ENCODE measurements at regions not wholly inside any gene's neighbourhood (a gene's known extent, or its start where the extent isn't known, plus 50 kb on each side); places are given as distances from the start of the nearest gene placed in this dataset.
"Not testable (repeated sequence)": the region's sequence is repeated elsewhere in the genome, so short reads cannot be mapped to it uniquely, and the experiment has no call there.

GRCh38 chr3:195988764-195989163 is 80.4 kb upstream of the TNK2 start:
- H3K36me3 ChIP-seq; intact Hi-C loops (cut with DNase I); H3K27me3 ChIP-seq; FAIRE-seq; DNase-seq; H3K27ac ChIP-seq; ATAC-seq; H3K4me1 ChIP-seq; H3K9me3 ChIP-seq; H3K4me3 ChIP-seq: not testable (repeated sequence)
- 64 to 69% methylated on average over 7 of the region's 7 CpGs for WGBS, 2 donors

- FAIRE-seq; ATAC-seq; DNase-seq; H3K27me3 ChIP-seq; H3K4me3 ChIP-seq; H3K9me3 ChIP-seq; intact Hi-C loops (cut with DNase I); H3K36me3 ChIP-seq; H3K27ac ChIP-seq; H3K4me1 ChIP-seq: not testable (repeated sequence)
- WGBS, 2 donors: 78 to 79% methylated on average over 3 to 5 of the region's 8 CpGs
Observed at GRCh38 chr3:195987001-195987400, 78.7 kb upstream of the TNK2 start.

- H3K4me1 ChIP-seq; H3K4me3 ChIP-seq; H3K9me3 ChIP-seq; H3K27ac ChIP-seq; intact Hi-C loops (cut with DNase I); H3K27me3 ChIP-seq; DNase-seq; FAIRE-seq; ATAC-seq: not testable (repeated sequence)
- 82% methylated on average over 1 of the region's 4 CpGs; no CpG with 5 or more reads in 1 of the 2 donors for WGBS, 2 donors
- peaks cover 0 to 13% (median 3%) of the 10 kb centered on the region in 3 donors for H3K36me3 ChIP-seq
Observed at GRCh38 chr3:195986576-195986975, 78.2 kb upstream of the TNK2 start.

DNA sequence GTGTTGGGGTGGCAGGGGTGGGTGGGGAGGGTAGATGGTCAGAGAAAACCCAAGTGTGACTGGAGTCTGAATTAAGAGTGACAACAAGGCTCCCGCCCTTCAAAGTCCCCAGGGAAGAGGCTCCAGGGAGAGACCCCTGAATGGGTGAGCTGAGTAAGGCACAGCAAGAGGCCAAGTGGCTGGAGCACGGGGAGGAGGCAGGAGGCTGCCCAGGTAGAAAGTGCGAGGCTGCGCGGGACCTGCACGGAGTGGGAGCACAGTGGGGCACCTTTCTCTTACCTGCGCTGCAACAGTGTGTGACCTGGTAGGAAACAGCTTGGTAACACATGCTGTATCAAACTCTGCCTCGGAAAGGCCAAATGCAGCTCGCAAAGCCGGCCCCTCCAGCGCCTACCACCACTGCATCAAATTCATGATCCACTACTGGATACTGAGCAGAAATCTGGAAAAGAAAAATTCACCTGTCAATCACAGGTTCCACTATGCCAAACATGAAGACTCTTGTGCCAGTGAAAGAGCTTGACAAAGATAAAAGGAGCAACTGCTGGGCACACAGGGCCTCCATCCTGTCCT is 77.1 kb upstream of the TNK2 start:
- H3K27ac ChIP-seq; H3K9me3 ChIP-seq; H3K27me3 ChIP-seq; H3K4me1 ChIP-seq; H3K4me3 ChIP-seq; FAIRE-seq; intact Hi-C loops (cut with DNase I); DNase-seq; ATAC-seq: not testable (repeated sequence)
- 94 to 95% methylated on average over 9 of the region's 11 CpGs for WGBS, 2 donors
- peaks cover 0 to 13% (median 3%) of the 10 kb centered on the region in 3 donors for H3K36me3 ChIP-seq

- FAIRE-seq, DNase-seq: not testable (repeated sequence)
- 95 to 98% methylated on average over 12 of the region's 12 CpGs for WGBS, 2 donors
Observed at GRCh38 chr3:195984392-195985030, 76.2 kb upstream of the TNK2 start.

DNA sequence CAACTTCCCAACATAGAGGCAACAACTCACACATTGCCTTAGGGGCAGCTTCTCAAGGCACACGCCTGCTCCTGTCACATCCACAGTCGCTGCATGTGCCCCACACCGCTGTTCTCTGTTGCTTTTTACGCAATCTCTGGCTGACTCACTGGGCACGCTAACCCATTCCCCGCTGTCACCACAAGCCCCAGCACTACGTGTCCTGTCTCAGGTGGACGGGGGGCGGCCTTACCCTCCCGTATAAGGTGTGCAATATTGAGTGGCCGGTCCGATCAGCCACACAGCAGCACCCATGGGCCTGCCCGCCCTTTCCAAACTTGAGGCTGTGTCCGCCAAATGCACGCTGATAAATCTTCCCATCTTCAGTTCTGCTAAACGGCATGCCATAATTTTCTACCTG is 75.5 kb upstream of the TNK2 start:
- H3K9me3 ChIP-seq; ATAC-seq; H3K27ac ChIP-seq; H3K27me3 ChIP-seq; H3K4me3 ChIP-seq; intact Hi-C loops (cut with DNase I); DNase-seq; H3K4me1 ChIP-seq; FAIRE-seq: not testable (repeated sequence)
- WGBS, 2 donors: 88 to 92% methylated on average over 16 of the region's 16 CpGs
- H3K36me3 ChIP-seq: peaks cover 0 to 19% (median 3%) of the 10 kb centered on the region in 3 donors

More at GRCh38 chr3:195984392-195985030, 76.2 kb upstream of the TNK2 start:
- H3K4me1 ChIP-seq; H3K4me3 ChIP-seq; ATAC-seq; H3K9me3 ChIP-seq; H3K27me3 ChIP-seq; intact Hi-C loops (cut with DNase I); H3K27ac ChIP-seq: not testable (repeated sequence)
- peaks cover 0 to 19% (median 3%) of the 10 kb centered on the region in 3 donors for H3K36me3 ChIP-seq

DNA sequence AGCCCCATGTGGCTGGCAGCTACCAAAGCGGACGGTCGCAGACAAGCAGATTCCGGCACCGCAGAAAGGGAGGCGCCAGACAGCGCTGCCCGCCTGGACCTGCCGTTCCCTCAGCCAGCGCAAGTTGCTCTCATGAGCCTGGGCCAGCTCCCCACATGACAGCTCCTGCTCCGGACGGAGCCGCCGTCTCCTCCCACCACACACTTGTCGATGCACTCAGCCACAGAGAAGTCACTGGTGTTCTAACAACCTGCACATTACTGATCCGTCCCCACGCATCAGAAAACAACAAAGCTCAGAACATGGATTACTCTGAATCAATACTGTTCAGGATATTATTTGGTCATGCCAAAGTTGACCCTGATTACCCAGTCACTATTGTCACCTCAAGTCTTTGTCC is 74.4 kb upstream of the TNK2 start:
- intact Hi-C loops (cut with DNase I); H3K4me3 ChIP-seq; H3K9me3 ChIP-seq; H3K27ac ChIP-seq; H3K4me1 ChIP-seq; DNase-seq; FAIRE-seq; H3K27me3 ChIP-seq: not testable (repeated sequence)
- 92 to 96% methylated on average over 17 of the region's 17 CpGs for WGBS, 2 donors
- peaks cover 0 to 26% (median 3%) of the 10 kb centered on the region in 3 donors for H3K36me3 ChIP-seq
- peak in 1 of 4 donors; percentile 14 for ATAC-seq

- WGBS, 2 donors: 72 to 82% methylated on average over 7 of the region's 7 CpGs
- ATAC-seq; H3K4me1 ChIP-seq; FAIRE-seq; H3K9me3 ChIP-seq; H3K27ac ChIP-seq; H3K27me3 ChIP-seq; intact Hi-C loops (cut with DNase I); DNase-seq; H3K4me3 ChIP-seq: not testable (repeated sequence)
- peaks cover 0 to 32% (median 3%) of the 10 kb centered on the region in 3 donors for H3K36me3 ChIP-seq
Observed at GRCh38 chr3:195981778-195982177, 73.4 kb upstream of the TNK2 start.

DNA sequence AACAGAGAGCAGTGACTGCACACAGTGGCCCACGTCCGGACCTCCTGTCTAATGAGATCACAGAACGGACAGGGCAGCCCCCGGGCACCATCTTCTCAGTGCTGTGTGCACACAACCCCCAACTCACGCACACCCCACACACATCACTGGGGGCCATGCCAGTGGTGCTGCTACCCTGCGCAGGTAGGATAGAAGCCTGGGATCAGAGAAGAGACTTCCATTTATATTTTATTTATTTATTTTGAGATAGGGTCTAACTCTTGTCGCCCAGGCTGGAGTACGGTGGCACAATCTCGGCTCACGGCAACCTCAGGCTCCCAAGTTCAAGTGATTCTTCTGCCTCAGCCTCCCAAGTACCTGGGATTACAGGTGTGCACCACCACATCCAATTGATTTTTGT is 71.5 kb upstream of the TNK2 start:
- peaks cover 2 to 50% (median 3%) of the 10 kb centered on the region in 3 donors for H3K36me3 ChIP-seq
- intact Hi-C loops (cut with DNase I); FAIRE-seq; H3K27me3 ChIP-seq; H3K9me3 ChIP-seq; DNase-seq; H3K4me1 ChIP-seq; H3K27ac ChIP-seq; H3K4me3 ChIP-seq; ATAC-seq: not testable (repeated sequence)
- 96 to 99% methylated on average over 9 to 10 of the region's 10 CpGs for WGBS, 2 donors

DNA sequence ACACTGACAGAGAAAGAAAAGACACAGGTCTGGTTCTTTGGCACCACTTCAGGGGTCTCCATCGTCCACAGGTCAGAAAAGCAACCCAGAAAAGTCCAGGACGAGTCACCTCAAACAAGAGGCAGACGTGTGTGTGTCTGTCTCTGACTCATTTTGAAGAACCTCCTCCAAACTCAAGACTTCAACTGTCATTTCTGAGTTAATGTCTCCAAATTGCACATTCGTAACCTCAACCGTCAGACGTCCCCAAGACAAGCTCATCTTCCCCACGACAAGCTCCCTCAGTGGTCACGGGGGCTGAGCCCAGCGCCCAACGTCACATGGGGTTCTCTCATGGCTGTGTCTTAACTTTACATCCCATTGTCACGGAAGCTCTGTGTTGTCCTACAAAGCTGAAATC is 70.2 kb upstream of the TNK2 start:
- intact Hi-C loops (cut with DNase I); DNase-seq; ATAC-seq; H3K9me3 ChIP-seq; H3K4me1 ChIP-seq; H3K27me3 ChIP-seq; H3K27ac ChIP-seq; H3K4me3 ChIP-seq; FAIRE-seq: not testable (repeated sequence)
- peaks cover 2 to 59% (median 3%) of the 10 kb centered on the region in 3 donors for H3K36me3 ChIP-seq
- 90 to 100% methylated on average over 1 to 9 of the region's 11 CpGs for WGBS, 2 donors

DNA sequence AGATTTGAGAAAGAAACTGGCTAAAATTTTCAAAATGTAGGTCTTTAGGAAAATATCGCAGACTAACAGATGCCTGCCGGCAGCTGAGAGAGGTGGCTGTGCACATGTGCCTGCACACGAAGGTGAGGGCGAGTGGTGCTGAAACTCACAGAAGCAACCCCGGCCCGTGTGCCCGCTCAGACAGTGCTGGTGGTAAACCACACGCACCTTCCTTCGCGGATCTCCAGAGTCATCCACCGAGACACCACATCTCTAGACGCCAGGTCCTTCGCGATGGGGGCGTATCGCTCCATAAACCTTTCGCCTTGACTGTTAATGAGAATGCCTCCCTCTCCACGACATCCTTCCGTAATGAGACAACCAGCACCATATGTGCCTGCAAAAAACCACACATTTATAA is 68.5 kb upstream of the TNK2 start:
- H3K9me3 ChIP-seq; H3K4me3 ChIP-seq; intact Hi-C loops (cut with DNase I); ATAC-seq; H3K4me1 ChIP-seq; H3K27me3 ChIP-seq; H3K27ac ChIP-seq; DNase-seq; FAIRE-seq: not testable (repeated sequence)
- 95 to 100% methylated on average over 4 to 10 of the region's 19 CpGs for WGBS, 2 donors
- peaks cover 0 to 52% (median 2%) of the 10 kb centered on the region in 3 donors for H3K36me3 ChIP-seq

GRCh38 chr3:195974281-195974680 is 65.9 kb upstream of the TNK2 start:
- intact Hi-C loops (cut with DNase I); H3K4me1 ChIP-seq; H3K27me3 ChIP-seq; ATAC-seq; H3K4me3 ChIP-seq; H3K9me3 ChIP-seq; H3K27ac ChIP-seq; DNase-seq; FAIRE-seq: not testable (repeated sequence)
- peaks cover 0 to 58% (median 10%) of the 10 kb centered on the region in 3 donors for H3K36me3 ChIP-seq
- WGBS, 2 donors: 96 to 97% methylated on average over 13 of the region's 13 CpGs
